DND-41 (cell line): ENCODE measurements at regions not wholly inside any gene's neighbourhood (a gene's known extent, or its start where the extent isn't known, plus 50 kb on each side); places are given as distances from the start of the nearest gene placed in this dataset.

Source experiments
- EZH2 ChIP-seq: IDR thresholded peaks from 3 replicates; pipeline ENCODE4 v1.6.1; 2012; ENCODE audit warnings: borderline replicate concordance, low read depth, mild to moderate bottlenecking, moderate library complexity, low read length, inconsistent platforms; ENCODE audit not compliant: severe bottlenecking
- TF ChIP-seq, protein P1 (sequence below): IDR thresholded peaks from 2 replicates; pipeline ENCODE4 v1.5.1; 2012; ENCODE audit warnings: borderline replicate concordance, low read length, moderate library complexity, mild to moderate bottlenecking; ENCODE audit not compliant: poor library complexity, severe bottlenecking; ENCODE audit errors: extremely low read depth

DNA sequence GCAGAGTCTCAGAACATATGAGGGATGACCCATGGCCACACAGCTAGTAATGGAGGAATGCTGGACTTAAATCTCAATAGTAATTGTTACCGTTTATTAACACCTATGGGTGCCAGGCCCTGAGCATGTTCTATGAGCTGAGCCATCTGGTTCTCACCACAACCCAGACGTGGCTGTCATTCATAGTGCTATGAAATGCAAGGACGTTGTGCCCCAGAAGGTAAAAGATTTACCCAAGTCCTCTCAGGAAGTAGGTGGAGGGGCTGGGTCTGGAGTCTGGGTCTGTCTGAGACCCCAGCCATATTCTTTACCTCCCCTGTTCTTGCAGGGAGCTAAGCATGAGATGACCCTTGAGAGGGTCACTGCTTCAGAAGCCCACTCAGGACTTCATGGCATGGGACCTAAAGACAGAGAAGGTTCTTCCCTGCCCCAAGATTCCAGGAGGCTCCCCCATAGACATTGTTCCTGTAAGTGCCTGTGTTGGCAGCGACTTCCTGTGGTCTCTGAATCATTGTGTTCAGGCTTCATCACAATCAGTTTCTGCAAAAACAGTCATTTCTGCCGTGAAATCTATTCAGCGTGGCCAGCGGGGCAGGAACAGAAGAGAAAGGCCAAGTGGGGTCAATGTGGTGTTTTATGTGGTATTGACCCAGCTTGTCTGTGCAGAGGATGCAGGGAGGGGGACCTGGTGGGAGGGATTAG, 475.4 kb downstream of the PTPRU start:
- TF ChIP-seq, protein P1, sequence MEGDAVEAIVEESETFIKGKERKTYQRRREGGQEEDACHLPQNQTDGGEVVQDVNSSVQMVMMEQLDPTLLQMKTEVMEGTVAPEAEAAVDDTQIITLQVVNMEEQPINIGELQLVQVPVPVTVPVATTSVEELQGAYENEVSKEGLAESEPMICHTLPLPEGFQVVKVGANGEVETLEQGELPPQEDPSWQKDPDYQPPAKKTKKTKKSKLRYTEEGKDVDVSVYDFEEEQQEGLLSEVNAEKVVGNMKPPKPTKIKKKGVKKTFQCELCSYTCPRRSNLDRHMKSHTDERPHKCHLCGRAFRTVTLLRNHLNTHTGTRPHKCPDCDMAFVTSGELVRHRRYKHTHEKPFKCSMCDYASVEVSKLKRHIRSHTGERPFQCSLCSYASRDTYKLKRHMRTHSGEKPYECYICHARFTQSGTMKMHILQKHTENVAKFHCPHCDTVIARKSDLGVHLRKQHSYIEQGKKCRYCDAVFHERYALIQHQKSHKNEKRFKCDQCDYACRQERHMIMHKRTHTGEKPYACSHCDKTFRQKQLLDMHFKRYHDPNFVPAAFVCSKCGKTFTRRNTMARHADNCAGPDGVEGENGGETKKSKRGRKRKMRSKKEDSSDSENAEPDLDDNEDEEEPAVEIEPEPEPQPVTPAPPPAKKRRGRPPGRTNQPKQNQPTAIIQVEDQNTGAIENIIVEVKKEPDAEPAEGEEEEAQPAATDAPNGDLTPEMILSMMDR = no peak
- TF ChIP-seq EZH2 = no peak
